ENCODE measurements at regions not wholly inside any gene's neighbourhood (a gene's known extent, or its start where the extent isn't known, plus 50 kb on each side); places are given as distances from the start of the nearest gene placed in this dataset.

DNA sequence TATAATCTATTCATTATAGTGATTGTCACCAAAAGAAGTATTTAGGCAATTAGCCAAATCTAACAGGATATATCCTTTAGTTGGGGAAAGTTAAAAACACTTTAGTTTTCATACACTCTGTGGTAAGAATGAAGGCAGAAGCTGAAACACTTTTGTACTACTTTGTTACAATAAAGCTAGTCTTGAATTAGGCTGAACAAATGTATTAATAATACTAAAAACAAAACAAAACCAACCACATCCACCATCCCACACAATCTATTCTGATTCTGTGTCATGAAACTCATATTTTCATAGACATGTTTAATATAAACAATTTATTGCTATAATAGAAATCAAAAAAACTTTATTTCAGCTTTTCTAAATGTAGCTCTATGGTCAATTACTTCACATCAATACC, 508.8 kb downstream of the ZEB2 start:
- TF ChIP-seq EZH2 (IDR thresholded peaks at IDR 0.05; ENCODE audit: borderline replicate concordance, insufficient read depth, low read depth, low read length, poor library complexity, severe bottlenecking), result no peak
- TF ChIP-seq, protein P1, sequence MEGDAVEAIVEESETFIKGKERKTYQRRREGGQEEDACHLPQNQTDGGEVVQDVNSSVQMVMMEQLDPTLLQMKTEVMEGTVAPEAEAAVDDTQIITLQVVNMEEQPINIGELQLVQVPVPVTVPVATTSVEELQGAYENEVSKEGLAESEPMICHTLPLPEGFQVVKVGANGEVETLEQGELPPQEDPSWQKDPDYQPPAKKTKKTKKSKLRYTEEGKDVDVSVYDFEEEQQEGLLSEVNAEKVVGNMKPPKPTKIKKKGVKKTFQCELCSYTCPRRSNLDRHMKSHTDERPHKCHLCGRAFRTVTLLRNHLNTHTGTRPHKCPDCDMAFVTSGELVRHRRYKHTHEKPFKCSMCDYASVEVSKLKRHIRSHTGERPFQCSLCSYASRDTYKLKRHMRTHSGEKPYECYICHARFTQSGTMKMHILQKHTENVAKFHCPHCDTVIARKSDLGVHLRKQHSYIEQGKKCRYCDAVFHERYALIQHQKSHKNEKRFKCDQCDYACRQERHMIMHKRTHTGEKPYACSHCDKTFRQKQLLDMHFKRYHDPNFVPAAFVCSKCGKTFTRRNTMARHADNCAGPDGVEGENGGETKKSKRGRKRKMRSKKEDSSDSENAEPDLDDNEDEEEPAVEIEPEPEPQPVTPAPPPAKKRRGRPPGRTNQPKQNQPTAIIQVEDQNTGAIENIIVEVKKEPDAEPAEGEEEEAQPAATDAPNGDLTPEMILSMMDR (IDR thresholded peaks at IDR 0.05), result no peak
